Activated naive CD4-positive, alpha-beta T cell (primary cell): ENCODE measurements at regions not wholly inside any gene's neighbourhood (a gene's known extent, or its start where the extent isn't known, plus 50 kb on each side); places are given as distances from the start of the nearest gene placed in this dataset.

ENCODE experiments used
- DNase-seq, 4 experiments: peaks; one replicate each; lab custom pipeline; 2025; lab: John Stamatoyannopoulos, UW

- no peak for DNase-seq
Observed at GRCh38 chr22:48370508-48371325, 1457.0 kb downstream of the BRD1 start.

GRCh38 chr22:48369789-48370507 lies 1457.7 kb downstream of the BRD1 start:
- no peak for DNase-seq

- DNase-seq, result no peak
Observed at GRCh38 chr22:48368975-48369525, 1458.6 kb downstream of the BRD1 start.

DNA sequence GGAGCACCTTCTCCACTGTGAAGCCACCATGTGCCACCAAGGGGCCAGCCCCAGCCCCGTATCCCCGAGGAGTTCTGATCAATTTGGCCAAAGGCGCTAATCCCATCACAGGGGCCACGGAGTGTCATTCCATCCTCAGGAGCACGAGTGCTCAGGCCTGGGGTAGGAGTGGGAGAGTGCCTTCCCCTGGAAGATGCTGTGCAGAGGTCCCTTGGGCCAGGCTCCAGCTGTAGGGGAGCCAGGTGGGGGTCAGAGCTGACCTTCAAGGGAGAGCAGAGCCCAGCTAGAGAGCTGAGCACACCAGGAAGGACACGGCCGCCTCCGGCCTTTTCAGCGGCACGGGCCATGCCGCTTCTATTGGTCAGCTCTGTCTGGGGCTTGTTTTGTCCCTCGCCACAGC lies 1459.9 kb downstream of the BRD1 start:
- no peak for DNase-seq

- no peak for DNase-seq
Observed at GRCh38 chr22:48366591-48366990, 1461.1 kb downstream of the BRD1 start.

GRCh38 chr22:48366056-48366455 lies 1461.6 kb downstream of the BRD1 start:
- no peak for DNase-seq

- no peak for DNase-seq
Observed at GRCh38 chr22:48365386-48365785, 1462.3 kb downstream of the BRD1 start.

DNA sequence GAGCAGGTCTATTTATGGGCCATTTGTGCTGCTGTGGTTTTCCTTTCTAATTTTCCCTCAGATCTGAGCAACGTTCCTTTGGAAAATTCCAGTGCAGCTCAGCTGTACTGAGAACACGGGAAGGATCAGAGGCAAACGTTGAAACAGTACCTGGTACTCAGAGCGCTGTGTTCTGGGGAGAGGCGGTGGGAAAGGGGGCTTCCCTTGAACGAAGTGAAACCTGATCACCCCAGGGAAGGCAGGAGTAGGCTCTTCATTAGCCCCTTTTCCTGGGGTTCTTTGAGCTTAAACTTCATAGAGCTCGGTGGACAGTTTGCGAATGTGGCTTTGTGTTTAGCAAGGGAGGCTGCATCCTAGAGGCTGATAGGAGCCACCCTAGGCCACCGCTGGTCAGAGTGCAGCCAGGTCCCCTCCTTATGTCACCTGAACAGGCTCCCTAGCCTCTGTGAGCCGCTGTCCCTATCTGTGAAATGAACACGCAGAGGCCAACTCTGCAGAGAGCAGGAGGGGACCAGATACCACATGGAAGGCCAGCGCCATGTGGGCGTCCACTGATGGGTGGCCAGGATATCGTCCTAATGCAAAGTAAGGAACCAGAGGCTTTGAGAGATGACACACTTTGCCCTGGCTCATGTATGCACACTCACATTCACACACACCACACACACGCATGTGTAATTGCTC lies 1464.8 kb downstream of the BRD1 start:
- no peak for DNase-seq

GRCh38 chr22:48361099-48361639 lies 1466.5 kb downstream of the BRD1 start:
- no peak for DNase-seq

- DNase-seq, result no peak
Observed at GRCh38 chr22:48359613-48359965, 1468.1 kb downstream of the BRD1 start.

DNA sequence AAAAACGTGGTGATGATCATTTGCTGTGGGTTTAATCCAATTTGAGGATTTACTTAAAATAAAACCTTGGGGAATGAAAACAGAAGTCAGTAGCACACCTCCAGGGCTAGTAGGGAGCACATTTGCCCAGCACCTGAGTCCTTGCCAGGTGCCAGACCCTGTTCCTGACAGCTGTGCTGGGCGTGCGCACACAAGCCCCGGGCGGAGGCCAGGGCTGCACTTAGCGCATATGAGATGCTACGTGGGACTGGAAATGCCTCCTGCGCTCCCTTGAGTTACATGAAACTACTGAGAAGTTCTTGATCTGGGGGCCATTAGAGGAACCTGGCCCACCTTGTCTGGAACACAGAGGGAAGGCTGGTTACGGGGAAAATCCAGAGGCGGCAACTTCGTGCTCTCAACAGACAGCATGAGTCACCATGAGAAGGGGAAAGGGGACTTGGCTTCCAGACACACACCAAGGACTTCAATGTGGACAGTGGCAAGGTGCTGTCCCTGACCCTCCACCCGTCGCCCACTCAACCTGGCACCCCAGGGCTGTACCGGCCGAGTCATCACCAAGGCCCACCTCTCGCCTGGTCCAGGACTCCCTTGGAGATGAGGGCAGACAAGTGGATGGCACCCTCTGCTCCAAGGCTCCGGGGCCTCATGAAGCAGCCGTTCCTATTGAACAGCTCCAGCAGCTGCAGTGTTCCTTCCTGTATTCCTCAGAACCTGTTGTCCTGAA lies 1468.6 kb downstream of the BRD1 start:
- DNase-seq, result no peak

GRCh38 chr22:48357961-48358360 lies 1469.7 kb downstream of the BRD1 start:
- DNase-seq, result no peak

DNA sequence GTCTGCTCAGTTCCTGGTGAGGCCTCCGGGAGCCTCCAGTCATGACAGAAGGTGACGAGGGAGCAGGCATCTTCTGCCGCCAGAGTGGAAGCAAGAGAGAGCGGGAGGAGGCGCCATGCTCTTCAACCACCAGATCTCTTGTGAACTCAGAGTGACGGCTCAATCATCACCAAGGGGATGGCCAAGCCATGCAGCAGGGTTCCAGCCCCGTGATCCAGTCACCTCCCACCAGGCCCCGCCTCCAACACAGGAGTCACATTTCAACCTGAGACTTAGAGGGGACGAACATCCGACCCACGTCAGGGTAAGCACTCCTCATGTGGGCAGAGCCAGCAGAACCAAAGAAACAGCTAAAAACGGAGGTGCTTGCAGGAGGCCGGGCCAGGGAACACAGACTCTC lies 1470.5 kb downstream of the BRD1 start:
- DNase-seq, result no peak

- no peak for DNase-seq
Observed at GRCh38 chr22:48356731-48357130, 1470.9 kb downstream of the BRD1 start.

DNA sequence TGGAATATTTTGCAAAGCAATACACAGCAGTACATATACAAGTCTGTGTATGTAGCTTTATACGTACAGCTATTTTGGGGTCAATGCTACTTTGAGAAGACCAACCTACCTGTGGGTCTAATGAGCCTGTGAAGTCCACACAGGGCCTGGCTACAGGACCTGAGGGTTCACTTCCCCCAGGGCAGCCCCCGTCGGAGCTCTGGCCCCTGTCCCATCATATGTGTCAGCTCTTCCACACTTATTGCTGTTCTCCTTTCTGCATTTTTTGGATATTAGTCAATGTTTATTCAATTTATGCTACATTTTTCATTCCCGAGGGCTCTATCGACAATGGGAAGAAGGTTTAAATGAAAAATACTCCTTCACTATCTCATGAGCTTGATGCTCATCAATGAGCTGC lies 1473.6 kb downstream of the BRD1 start:
- no peak for DNase-seq

DNA sequence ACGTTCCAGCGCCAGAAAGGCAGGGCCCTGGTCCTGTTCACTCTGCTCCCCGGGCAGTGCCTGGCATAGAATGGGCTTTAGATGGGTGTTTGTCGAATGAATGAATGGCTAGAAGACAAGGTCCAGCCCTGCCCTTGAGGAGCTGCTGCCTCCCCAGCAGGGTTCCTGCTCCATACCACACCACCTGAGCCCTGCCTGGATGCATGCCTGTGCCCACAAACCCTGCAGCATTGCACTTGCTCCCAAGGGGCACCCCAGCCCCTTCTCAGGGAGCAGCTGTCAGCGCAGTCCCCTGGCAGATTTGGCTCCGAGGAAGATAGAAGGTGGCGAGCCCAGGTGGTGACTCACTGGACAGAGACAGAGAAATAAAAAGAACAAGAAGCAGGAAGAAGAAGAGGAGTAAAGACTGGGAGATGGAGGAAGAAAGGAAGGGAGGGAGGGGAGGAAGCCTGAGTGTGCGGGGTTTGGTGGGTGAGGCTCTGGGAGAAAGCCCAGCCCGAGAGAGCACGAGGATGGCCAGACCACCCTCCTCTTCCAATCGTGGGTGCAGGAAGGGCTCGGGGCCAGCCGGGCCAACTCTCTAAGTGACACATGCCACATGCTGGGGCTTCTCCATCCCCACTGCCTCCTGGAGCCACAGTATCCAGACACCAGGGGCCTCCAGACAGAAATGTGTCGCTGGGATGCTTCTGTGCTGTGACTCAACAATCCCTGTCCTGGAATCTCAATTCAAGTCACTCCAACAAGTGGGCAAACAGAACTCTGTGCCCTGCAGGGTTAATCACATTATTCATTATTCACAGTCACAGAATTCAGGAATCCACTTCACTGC lies 1474.3 kb downstream of the BRD1 start:
- DNase-seq, result no peak

- no peak for DNase-seq
Observed at GRCh38 chr22:48352086-48352911, 1475.4 kb downstream of the BRD1 start.

- no peak for DNase-seq
Observed at GRCh38 chr22:48351376-48352085, 1476.1 kb downstream of the BRD1 start.

GRCh38 chr22:48350456-48350855 lies 1477.2 kb downstream of the BRD1 start:
- no peak for DNase-seq
